AG20443 (cell line): ENCODE measurements at regions not wholly inside any gene's neighbourhood (a gene's known extent, or its start where the extent isn't known, plus 50 kb on each side); places are given as distances from the start of the nearest gene placed in this dataset.

Experiments
- DNase-seq: peaks from one replicate; pipeline ENCODE4 v3.0.0; 2012; ENCODE audit warnings: low spot score, mixed read lengths

- no peak for DNase-seq
Observed at GRCh38 chr6:139438775-139439174, 64.3 kb upstream of the CITED2 start.

- no peak for DNase-seq
Observed at GRCh38 chr6:139436957-139437348, 62.5 kb upstream of the CITED2 start.

- no peak for DNase-seq
Observed at GRCh38 chr6:139436200-139436956, 61.9 kb upstream of the CITED2 start.

GRCh38 chr6:139433631-139434419 lies 59.4 kb upstream of the CITED2 start:
- no peak for DNase-seq

- no peak for DNase-seq
Observed at GRCh38 chr6:139431602-139431956, 57.1 kb upstream of the CITED2 start.

GRCh38 chr6:139430899-139431601 lies 56.6 kb upstream of the CITED2 start:
- DNase-seq, result no peak

- no peak for DNase-seq
Observed at GRCh38 chr6:139429580-139430145, 55.2 kb upstream of the CITED2 start.

GRCh38 chr6:139427199-139427598 lies 52.8 kb upstream of the CITED2 start:
- no peak for DNase-seq

- no peak for DNase-seq
Observed at GRCh38 chr6:139426795-139427194, 52.3 kb upstream of the CITED2 start.

GRCh38 chr6:139425780-139426179 lies 51.3 kb upstream of the CITED2 start:
- no peak for DNase-seq

DNA sequence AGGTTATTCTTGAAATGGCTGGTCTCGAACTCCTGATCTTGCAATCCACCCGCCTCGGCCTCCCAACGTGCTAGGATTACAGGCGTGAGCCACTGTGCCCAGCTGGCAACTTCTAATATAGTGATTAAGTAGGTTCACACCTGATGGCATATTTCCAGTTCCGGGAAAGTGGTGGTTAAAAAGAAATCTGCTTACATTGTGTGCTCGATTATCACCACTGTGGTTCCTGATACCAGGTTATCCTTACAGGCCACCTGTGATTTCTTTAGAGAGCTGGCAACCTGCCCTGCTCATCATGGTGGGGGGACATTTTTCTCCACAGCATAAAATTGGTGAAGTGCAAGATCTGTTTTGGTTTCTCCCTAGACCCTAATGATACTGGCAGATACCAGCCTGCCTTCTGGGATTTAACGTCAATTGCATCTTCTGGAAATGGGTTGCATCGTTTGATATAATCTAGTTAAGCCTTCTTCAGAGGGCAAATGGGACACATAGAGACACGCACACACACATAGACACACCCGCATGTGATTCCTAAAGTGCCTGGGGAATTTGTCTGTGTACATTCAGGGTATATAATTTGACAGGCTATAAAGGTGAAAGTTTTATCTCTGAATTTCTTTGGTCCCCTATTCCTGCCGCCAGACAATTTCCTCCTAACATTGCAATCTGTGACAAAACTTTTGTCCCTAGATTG lies 49.7 kb upstream of the CITED2 start:
- no peak for DNase-seq
